Hepatocyte (in vitro differentiated cells): ENCODE measurements at regions not wholly inside any gene's neighbourhood (a gene's known extent, or its start where the extent isn't known, plus 50 kb on each side); places are given as distances from the start of the nearest gene placed in this dataset.

ENCODE experiments used
- EZH2 ChIP-seq: fragments of 200-600 bp; sonication (generic); IDR thresholded peaks from 2 replicates; pipeline ENCODE4 v1.6.1; 2016; ENCODE audit warnings: antibody characterized with exemption, mild to moderate bottlenecking, borderline replicate concordance
- EZH2phosphoT487 ChIP-seq: fragments of 200-600 bp; sonication (generic); IDR thresholded peaks from one replicate; pipeline ENCODE4 v1.6.1; 2018; ENCODE audit warnings: antibody characterized with exemption, mild to moderate bottlenecking, low read depth, moderate library complexity; ENCODE audit not compliant: unreplicated experiment, severe bottlenecking
- TF ChIP-seq, protein P1 (sequence below): fragments of 200-600 bp; sonication (generic); IDR thresholded peaks from 2 replicates; pipeline ENCODE4 v1.5.1; 2016; ENCODE audit warnings: antibody characterized with exemption, mild to moderate bottlenecking; ENCODE audit not compliant: poor library complexity

DNA sequence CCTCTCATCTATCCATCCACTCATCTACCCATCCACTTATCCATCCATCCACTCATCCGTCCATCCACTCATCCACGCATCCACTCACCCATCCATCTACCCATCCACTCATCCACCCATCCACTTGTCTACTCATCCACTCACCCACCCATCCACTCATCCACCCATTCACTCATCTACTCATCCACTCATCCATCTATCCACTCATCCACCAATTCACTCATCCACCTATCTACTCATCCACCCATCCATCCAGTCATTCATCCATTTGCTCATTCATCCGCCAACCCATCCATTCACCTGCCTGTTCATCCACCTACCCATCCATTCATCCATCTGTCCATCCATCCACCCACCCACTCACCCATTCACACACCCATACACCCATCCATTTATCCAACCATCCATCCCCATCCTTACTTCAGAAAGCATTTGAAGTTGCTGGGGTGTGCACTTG lies 329.6 kb downstream of the SEC14L1 start:
- TF ChIP-seq, protein P1, sequence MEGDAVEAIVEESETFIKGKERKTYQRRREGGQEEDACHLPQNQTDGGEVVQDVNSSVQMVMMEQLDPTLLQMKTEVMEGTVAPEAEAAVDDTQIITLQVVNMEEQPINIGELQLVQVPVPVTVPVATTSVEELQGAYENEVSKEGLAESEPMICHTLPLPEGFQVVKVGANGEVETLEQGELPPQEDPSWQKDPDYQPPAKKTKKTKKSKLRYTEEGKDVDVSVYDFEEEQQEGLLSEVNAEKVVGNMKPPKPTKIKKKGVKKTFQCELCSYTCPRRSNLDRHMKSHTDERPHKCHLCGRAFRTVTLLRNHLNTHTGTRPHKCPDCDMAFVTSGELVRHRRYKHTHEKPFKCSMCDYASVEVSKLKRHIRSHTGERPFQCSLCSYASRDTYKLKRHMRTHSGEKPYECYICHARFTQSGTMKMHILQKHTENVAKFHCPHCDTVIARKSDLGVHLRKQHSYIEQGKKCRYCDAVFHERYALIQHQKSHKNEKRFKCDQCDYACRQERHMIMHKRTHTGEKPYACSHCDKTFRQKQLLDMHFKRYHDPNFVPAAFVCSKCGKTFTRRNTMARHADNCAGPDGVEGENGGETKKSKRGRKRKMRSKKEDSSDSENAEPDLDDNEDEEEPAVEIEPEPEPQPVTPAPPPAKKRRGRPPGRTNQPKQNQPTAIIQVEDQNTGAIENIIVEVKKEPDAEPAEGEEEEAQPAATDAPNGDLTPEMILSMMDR: no peak
- no peak for TF ChIP-seq EZH2
- TF ChIP-seq EZH2phosphoT487: no peak
